ENCODE measurements at regions not wholly inside any gene's neighbourhood (a gene's known extent, or its start where the extent isn't known, plus 50 kb on each side); places are given as distances from the start of the nearest gene placed in this dataset.

DNA sequence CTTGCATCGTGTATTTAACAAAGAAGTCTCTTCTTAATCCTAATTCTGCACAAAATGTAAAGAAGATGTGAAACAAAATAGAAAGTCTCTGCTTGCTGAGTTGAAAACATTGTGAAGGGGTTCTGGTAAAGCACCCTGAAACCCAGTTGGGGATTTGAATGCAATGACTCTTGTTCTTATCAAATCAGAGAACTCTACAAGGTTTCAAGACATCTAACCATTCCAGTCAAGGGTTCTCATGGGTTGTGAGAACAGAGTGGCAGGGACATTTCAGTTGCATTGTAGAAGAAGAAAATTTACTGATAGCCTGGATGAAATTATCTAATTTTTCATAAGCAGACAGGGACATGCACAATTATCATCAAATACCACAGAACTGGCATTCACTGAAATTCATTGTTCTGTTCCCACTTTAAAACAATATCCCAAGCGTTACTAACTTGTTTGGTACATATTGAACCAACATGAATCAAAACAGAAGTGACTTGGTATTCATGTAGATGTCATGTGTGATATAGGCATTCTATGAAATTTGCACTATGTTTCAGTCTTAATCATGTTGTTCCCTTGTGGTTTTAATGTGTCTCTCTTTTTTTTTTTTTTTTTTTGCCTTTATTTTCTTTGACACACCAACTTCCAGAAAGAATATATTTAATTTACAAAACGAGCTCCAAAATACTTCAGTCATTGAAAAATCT is 563.3 kb downstream of the IRX1 start:
- TF ChIP-seq, protein P1, sequence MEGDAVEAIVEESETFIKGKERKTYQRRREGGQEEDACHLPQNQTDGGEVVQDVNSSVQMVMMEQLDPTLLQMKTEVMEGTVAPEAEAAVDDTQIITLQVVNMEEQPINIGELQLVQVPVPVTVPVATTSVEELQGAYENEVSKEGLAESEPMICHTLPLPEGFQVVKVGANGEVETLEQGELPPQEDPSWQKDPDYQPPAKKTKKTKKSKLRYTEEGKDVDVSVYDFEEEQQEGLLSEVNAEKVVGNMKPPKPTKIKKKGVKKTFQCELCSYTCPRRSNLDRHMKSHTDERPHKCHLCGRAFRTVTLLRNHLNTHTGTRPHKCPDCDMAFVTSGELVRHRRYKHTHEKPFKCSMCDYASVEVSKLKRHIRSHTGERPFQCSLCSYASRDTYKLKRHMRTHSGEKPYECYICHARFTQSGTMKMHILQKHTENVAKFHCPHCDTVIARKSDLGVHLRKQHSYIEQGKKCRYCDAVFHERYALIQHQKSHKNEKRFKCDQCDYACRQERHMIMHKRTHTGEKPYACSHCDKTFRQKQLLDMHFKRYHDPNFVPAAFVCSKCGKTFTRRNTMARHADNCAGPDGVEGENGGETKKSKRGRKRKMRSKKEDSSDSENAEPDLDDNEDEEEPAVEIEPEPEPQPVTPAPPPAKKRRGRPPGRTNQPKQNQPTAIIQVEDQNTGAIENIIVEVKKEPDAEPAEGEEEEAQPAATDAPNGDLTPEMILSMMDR (IDR thresholded peaks at IDR 0.05): no peak
- TF ChIP-seq POLR2A (IDR thresholded peaks at IDR 0.05): no peak
- intact Hi-C loops (cut with DNase I; ENCODE audit: low total_unique reads): no loop called here
- no peak for DNase-seq (ENCODE audit: low spot score in 2 of 2)
- no peak overlapping the region for H3K4me3 ChIP-seq (ENCODE audit: low read depth, poor library complexity, severe bottlenecking)
- 63 to 64% methylated on average over 3 of the region's 3 CpGs for WGBS, 2 donors

DNA sequence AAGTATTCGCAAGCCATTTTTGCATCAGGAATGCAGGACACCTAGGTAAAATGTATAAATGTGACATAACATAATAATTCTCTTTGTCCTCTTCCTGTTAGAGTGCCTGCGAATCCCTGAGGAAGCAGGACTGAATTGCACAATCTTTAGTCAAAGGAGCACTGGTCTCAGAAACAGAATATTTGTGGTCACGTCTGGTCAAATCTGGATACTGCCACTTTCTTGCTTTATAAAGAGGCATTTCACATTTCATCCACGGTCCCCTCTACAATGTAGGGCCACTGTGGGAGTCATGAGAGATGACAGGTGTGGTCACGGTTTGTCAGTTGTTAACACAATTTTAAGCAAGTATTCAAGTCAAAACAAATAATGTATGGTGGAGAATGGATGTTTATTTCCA is 564.0 kb downstream of the IRX1 start:
- DNase-seq (ENCODE audit: low spot score in 2 of 2): no peak
- no peak overlapping the region for H3K4me3 ChIP-seq (ENCODE audit: low read depth, poor library complexity, severe bottlenecking)
- WGBS, 2 donors: 75 to 82% methylated on average over 5 of the region's 5 CpGs
- intact Hi-C loops (cut with DNase I; ENCODE audit: low total_unique reads): no loop called here
- TF ChIP-seq, protein P1 (IDR thresholded peaks at IDR 0.05): no peak
- no peak for TF ChIP-seq POLR2A (IDR thresholded peaks at IDR 0.05)

DNA sequence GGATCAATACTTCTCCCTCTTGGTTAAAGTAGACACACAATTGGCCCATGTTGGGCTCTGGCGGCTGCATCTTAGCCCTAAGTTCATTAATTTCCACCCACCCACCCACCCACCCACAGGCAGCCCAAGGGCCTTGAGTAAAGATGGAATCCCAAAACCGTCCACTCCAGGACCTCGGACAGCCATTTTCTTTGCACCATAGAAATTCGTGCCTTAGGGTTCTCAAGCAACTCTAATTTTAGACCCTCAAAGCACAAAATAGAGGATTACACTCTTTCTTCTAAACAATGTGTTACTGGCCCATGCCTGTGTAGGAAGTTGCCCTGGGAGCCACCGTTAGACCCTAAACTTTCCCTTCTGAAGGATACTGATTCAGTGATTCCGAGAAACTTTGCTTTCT is 568.5 kb downstream of the IRX1 start:
- intact Hi-C loops (cut with DNase I; ENCODE audit: low total_unique reads): no loop called here
- no peak for TF ChIP-seq POLR2A (IDR thresholded peaks at IDR 0.05)
- TF ChIP-seq, protein P1 (IDR thresholded peaks at IDR 0.05): no peak
- no peak overlapping the region for H3K4me3 ChIP-seq (ENCODE audit: low read depth, poor library complexity, severe bottlenecking)
- 94% methylated on average over 6 of the region's 6 CpGs for WGBS, 2 donors
- DNase-seq (ENCODE audit: low spot score in 2 of 2): no peak

DNA sequence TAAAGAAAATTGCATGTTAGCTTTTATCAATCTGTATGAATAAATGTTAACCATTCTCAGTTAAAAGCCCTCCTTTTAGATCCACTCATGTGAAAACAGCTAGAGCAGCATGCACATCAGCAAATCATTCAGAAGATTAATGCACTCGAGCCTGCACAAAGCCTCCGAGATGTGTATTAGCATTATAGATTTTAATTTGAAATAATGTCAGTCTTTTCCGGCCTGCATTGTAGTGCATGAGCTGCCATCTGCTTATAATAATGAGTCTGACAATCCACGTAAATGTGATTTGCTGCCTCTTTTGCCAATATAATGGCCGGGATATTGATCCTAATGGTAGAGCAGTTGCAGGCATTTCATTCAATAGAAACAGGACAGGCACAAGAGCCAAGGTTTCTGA is 585.1 kb downstream of the IRX1 start:
- TF ChIP-seq, protein P1 (IDR thresholded peaks at IDR 0.05): no peak
- TF ChIP-seq POLR2A (IDR thresholded peaks at IDR 0.05): no peak
- intact Hi-C loops (cut with DNase I; ENCODE audit: low total_unique reads): no loop called here
- no peak for DNase-seq (ENCODE audit: low spot score in 2 of 2)
- no peak overlapping the region for H3K4me3 ChIP-seq (ENCODE audit: low read depth, poor library complexity, severe bottlenecking)
- WGBS, 2 donors: 71 to 73% methylated on average over 5 of the region's 5 CpGs

DNA sequence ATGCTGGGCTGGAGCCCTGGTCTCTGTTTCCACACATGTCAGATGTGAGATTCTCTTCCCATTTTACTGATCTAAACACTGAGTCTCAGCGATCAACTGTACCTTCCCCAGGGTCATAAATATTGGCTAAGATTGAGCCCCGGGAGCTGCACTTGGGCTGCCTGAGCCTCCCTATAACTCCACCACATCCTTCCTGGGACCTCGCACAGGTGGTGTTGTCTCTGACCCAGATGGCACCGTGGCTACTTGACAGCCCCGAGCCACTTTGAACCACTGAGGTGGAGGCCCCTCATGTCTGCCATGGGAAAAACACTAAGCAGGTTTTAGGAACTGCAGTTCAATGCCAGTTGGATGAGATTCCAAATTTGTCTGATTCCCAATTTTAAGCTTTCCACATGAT is 586.5 kb downstream of the IRX1 start:
- intact Hi-C loops (cut with DNase I; ENCODE audit: low total_unique reads): no loop called here
- TF ChIP-seq, protein P1 (IDR thresholded peaks at IDR 0.05): no peak
- TF ChIP-seq POLR2A (IDR thresholded peaks at IDR 0.05): no peak
- no peak for DNase-seq (ENCODE audit: low spot score in 2 of 2)
- 78 to 93% methylated on average over 5 of the region's 5 CpGs for whole genome bisulfite sequencing, 2 donors
- no peak overlapping the region for H3K4me3 ChIP-seq (ENCODE audit: low read depth, poor library complexity, severe bottlenecking)

DNA sequence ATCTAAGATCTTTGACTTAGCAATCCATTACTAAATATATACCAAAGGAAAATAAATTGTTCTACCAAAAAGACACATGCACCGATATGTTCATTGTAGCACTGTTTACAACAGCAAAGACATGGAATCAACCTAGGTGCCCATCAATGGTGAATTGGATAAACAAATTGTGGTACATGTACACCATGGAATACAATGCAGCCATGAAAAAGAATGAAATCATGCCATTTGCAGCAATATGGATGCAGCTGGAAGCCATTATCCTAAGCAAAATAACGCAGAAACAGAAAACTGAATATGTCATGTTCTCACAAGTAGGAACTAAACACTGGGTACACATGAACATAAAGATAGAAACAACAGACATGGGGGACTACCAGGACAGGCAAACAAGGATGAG is 589.5 kb downstream of the IRX1 start:
- DNase-seq (ENCODE audit: low spot score in 2 of 2): no peak
- no peak overlapping the region for H3K4me3 ChIP-seq (ENCODE audit: low read depth, poor library complexity, severe bottlenecking)
- intact Hi-C loops (cut with DNase I; ENCODE audit: low total_unique reads): no loop called here
- TF ChIP-seq, protein P1 (IDR thresholded peaks at IDR 0.05): no peak
- no peak for TF ChIP-seq POLR2A (IDR thresholded peaks at IDR 0.05)
- 87 to 88% methylated on average over 2 of the region's 2 CpGs for WGBS, 2 donors
